ENCODE measurements at regions not wholly inside any gene's neighbourhood (a gene's known extent, or its start where the extent isn't known, plus 50 kb on each side); places are given as distances from the start of the nearest gene placed in this dataset.
A peak's percentile ranks its signal among the peaks of the same experiment; 100 is the strongest.

GRCh38 chr11:91394073-91394726 is 830.4 kb upstream of the FAT3 start:
- intact Hi-C loops (cut with micrococcal nuclease), result loop anchor here (10.0 kb wide), 1 partner anchor 229 kb away; no protein-coding TSS in a partner anchor
- Histone ChIP-seq H3K79me2 (ENCODE audit: low read length) (no peaks in the 10 kb centered on the region), H3F3A (ENCODE audit: low read length, unreplicated experiment) (peaks cover 11% of the 10 kb centered on the region), H4K20me1 (ENCODE audit: low read length) (no peaks in the 10 kb centered on the region), H3K9ac (ENCODE audit: low read length) (no peak overlapping the region), H3K27ac (ENCODE audit: low read length) (peak overlapping the region; percentile 72), H3K27me3 (ENCODE audit: low read length) (no peaks in the 10 kb centered on the region), H3K4me1 (ENCODE audit: insufficient read depth, low read length) (peaks cover 47% of the 10 kb centered on the region), H3K9me2 (replicated peaks; ENCODE audit: low read length) (no peaks in the 10 kb centered on the region), H3K4me3 (ENCODE audit: low read length) (no peak overlapping the region), H3K36me3 (ENCODE audit: low read depth, low read length) (no peaks in the 10 kb centered on the region), H3K9me3 (ENCODE audit: low read length) (no peaks in the 10 kb centered on the region), H3K4me2 (ENCODE audit: low read length) (peak overlapping the region; percentile 15), H2AFZ (ENCODE audit: low read length) (peak overlapping the region; percentile 19; the same call in 1 of the 2 replicates)
- no peak for TF ChIP-seq EZH2 (IDR thresholded peaks at IDR 0.05; ENCODE audit: low read length, unreplicated experiment)
- no peak for TF ChIP-seq EZH2phosphoT487 (IDR thresholded peaks at IDR 0.05; ENCODE audit: borderline replicate concordance, low read length)
- TF ChIP-seq CTCF (conservative IDR thresholded peaks at IDR 0.05; ENCODE audit: low read depth, low read length), result peak; percentile 38; the same call in 1 of the 2 replicates
- ChIA-PET POLR2A (ENCODE audit: unreplicated experiment) (no interaction called here), CTCF (no interaction called here)
- no TSS peak for BruUV-seq (replicated peaks)
- no peak for ATAC-seq
- no peak for DNase-seq

- no peaks in the 10 kb centered on the region for H3K9me2 ChIP-seq (replicated peaks; ENCODE audit: low read length)
- DNase-seq, result no peak
- H3F3A ChIP-seq (ENCODE audit: low read length, unreplicated experiment), result no peaks in the 10 kb centered on the region
- intact Hi-C loops (cut with micrococcal nuclease), result no loop called here
- H3K27me3 ChIP-seq (ENCODE audit: low read length), result no peaks in the 10 kb centered on the region
- H3K9me3 ChIP-seq (ENCODE audit: low read length), result no peaks in the 10 kb centered on the region
- CTCF ChIA-PET, result no interaction called here
- TF ChIP-seq EZH2 (IDR thresholded peaks at IDR 0.05; ENCODE audit: low read length, unreplicated experiment), result no peak
- BruUV-seq (replicated peaks), result no TSS peak
- POLR2A ChIA-PET (ENCODE audit: unreplicated experiment), result no interaction called here
- no peak overlapping the region for H3K4me3 ChIP-seq (ENCODE audit: low read length)
- no peaks in the 10 kb centered on the region for H3K36me3 ChIP-seq (ENCODE audit: low read depth, low read length)
- no peak overlapping the region for H2AFZ ChIP-seq (ENCODE audit: low read length)
- H3K79me2 ChIP-seq (ENCODE audit: low read length), result no peaks in the 10 kb centered on the region
- no peaks in the 10 kb centered on the region for H3K4me1 ChIP-seq (ENCODE audit: insufficient read depth, low read length)
- no peak overlapping the region for H3K27ac ChIP-seq (ENCODE audit: low read length)
- no peak overlapping the region for H3K4me2 ChIP-seq (ENCODE audit: low read length)
- no peak overlapping the region for H3K9ac ChIP-seq (ENCODE audit: low read length)
- ATAC-seq, result no peak
- no peaks in the 10 kb centered on the region for H4K20me1 ChIP-seq (ENCODE audit: low read length)
These were observed 841.7 kb upstream of the FAT3 start for GRCh38 chr11:91382946-91383345.

GRCh38 chr11:91374794-91375193 is 849.8 kb upstream of the FAT3 start:
- Histone ChIP-seq H3K4me3 (ENCODE audit: low read length) (no peak overlapping the region), H3K4me1 (ENCODE audit: insufficient read depth, low read length) (no peaks in the 10 kb centered on the region), H3K27ac (ENCODE audit: low read length) (no peak overlapping the region), H3F3A (ENCODE audit: low read length, unreplicated experiment) (no peaks in the 10 kb centered on the region), H3K4me2 (ENCODE audit: low read length) (no peak overlapping the region), H3K9me3 (ENCODE audit: low read length) (no peaks in the 10 kb centered on the region), H3K79me2 (ENCODE audit: low read length) (no peaks in the 10 kb centered on the region), H3K27me3 (ENCODE audit: low read length) (no peaks in the 10 kb centered on the region), H4K20me1 (ENCODE audit: low read length) (no peaks in the 10 kb centered on the region), H3K9me2 (replicated peaks; ENCODE audit: low read length) (no peaks in the 10 kb centered on the region), H3K9ac (ENCODE audit: low read length) (no peak overlapping the region), H3K36me3 (ENCODE audit: low read depth, low read length) (no peaks in the 10 kb centered on the region), H2AFZ (ENCODE audit: low read length) (no peak overlapping the region)
- no peak for TF ChIP-seq CTCF (conservative IDR thresholded peaks at IDR 0.05; ENCODE audit: low read depth, low read length)
- ATAC-seq (no peak), DNase-seq (no peak)
- ChIA-PET POLR2A (ENCODE audit: unreplicated experiment) (no interaction called here), CTCF (no interaction called here)
- intact Hi-C loops (cut with micrococcal nuclease), result no loop called here
- no TSS peak for BruUV-seq (replicated peaks)
